ENCODE measurements at regions not wholly inside any gene's neighbourhood (a gene's known extent, or its start where the extent isn't known, plus 50 kb on each side); places are given as distances from the start of the nearest gene placed in this dataset.

DNA sequence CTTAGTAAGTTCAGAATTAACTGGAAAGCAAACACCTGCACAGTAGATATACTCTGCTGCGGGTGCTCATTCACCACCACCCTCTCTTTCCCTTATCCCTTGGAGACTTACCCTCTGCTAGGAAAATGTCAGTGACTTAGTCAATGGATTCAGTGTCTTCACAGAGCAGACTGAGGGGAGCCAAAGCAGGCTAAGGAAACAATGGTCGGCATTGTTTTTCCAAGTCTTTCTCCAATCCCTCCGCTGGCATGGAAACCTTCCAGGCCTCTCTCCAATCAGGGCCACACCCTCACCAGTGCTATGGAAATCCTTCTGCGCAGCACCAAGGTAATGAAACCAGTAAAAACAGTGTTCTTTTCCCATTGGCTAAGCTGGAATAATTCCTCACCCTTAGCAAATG, 531.2 kb downstream of the TFAP2B start:
- Histone ChIP-seq H3K4me1 (no peaks in the 10 kb centered on the region), H3K36me3 (no peaks in the 10 kb centered on the region), H3K4me3 (no peak overlapping the region), H3K4me2 (no peak overlapping the region), H3K9me3 (no peaks in the 10 kb centered on the region), H3K27ac (no peak overlapping the region), H3K27me3 (no peaks in the 10 kb centered on the region), H3K9ac (no peak overlapping the region), H4K20me1 (no peaks in the 10 kb centered on the region)
- TF ChIP-seq Cebpa-rat (IDR thresholded peaks at IDR 0.05), result no peak

DNA sequence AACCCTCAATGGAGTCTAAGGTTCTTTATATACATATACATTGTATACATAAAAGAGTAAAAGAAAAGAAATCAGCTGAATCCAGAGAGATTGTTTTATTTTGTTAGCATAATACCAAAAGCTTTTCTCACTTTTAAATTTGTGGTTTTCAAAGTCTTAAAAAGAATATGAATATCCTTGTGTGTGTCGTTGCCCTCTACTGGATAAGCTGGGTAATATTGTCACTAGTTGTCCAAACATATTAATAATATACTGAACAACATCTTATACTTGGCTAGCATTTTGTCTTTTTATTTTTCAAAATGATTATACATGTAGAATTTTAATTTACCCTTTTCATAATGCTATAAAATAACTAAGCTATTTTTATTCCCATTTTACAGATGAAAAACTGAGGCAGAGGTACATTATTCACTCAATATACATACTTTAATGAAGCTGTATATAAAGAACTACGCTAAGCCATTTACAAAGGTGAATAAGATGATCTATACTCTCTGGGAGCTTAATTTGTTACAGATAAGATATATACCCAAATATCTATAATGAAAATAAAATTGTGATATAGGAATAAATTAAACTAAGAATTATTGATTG, 531.7 kb downstream of the TFAP2B start:
- no peak for TF ChIP-seq Cebpa-rat (IDR thresholded peaks at IDR 0.05)
- no peaks in the 10 kb centered on the region for H3K9me3 ChIP-seq
- H3K4me2 ChIP-seq, result no peak overlapping the region
- H3K4me1 ChIP-seq, result no peaks in the 10 kb centered on the region
- H3K36me3 ChIP-seq, result no peaks in the 10 kb centered on the region
- H3K27me3 ChIP-seq, result no peaks in the 10 kb centered on the region
- no peaks in the 10 kb centered on the region for H4K20me1 ChIP-seq
- no peak overlapping the region for H3K9ac ChIP-seq
- no peak overlapping the region for H3K27ac ChIP-seq
- no peak overlapping the region for H3K4me3 ChIP-seq

DNA sequence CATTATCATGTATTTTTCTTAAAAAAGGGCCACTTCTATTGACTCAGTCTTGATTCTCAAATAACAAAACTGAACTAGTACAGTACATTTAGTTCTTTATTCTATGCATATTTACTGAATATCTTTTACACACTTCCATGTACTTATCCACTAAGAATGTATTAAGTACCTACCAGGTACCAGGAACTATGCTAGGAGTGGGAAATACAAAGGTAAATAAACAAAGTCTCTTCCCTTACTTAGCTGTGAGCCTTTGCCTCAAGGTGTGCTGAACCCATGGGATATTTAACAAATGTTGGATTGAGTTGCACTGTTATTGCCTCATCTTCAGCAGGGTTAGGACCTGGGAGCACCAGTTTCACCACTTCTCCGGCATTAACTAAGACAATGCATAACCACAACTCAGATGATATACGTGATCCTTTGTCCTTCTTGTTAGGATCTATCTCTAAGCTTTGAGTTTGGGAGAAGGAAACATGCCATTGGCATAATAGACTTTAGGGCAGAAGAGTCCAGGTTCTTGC, 533.9 kb downstream of the TFAP2B start:
- H3K27ac ChIP-seq, result no peak overlapping the region
- no peak overlapping the region for H3K9ac ChIP-seq
- H3K4me1 ChIP-seq, result no peaks in the 10 kb centered on the region

DNA sequence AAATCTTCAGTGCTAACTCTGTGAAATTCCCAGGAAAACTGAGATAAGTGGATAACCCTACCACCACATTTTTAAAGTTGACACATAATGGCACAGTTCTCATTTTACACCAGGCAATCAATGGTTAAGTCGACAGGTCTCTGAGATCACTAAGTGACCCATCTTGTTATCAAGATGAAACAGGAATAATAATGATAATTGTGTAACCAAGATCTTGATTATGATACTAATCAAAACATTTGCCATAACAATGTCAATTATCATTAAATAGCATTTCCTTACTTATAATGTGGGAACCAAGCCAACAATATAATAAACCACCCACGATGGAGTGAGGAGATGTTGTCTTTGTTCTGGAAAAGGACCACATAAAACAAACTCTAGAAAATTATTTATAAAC, 541.6 kb downstream of the TFAP2B start:
- no peaks in the 10 kb centered on the region for H4K20me1 ChIP-seq
- H3K4me3 ChIP-seq, result no peak overlapping the region
- H3K4me1 ChIP-seq, result no peaks in the 10 kb centered on the region
- no peak overlapping the region for H3K9ac ChIP-seq
- no peaks in the 10 kb centered on the region for H3K9me3 ChIP-seq
- no peaks in the 10 kb centered on the region for H3K36me3 ChIP-seq
- no peaks in the 10 kb centered on the region for H3K27me3 ChIP-seq
- no peak for TF ChIP-seq Cebpa-rat (IDR thresholded peaks at IDR 0.05)
- H3K27ac ChIP-seq, result no peak overlapping the region
- H3K4me2 ChIP-seq, result no peak overlapping the region

More for the DNA sequence above, 533.9 kb downstream of the TFAP2B start:
- H3K27me3 ChIP-seq, result no peaks in the 10 kb centered on the region
- TF ChIP-seq Cebpa-rat (IDR thresholded peaks at IDR 0.05), result no peak
- no peaks in the 10 kb centered on the region for H3K36me3 ChIP-seq
- H4K20me1 ChIP-seq, result no peaks in the 10 kb centered on the region
- H3K9me3 ChIP-seq, result no peaks in the 10 kb centered on the region
- no peak overlapping the region for H3K4me2 ChIP-seq
- no peak overlapping the region for H3K4me3 ChIP-seq

DNA sequence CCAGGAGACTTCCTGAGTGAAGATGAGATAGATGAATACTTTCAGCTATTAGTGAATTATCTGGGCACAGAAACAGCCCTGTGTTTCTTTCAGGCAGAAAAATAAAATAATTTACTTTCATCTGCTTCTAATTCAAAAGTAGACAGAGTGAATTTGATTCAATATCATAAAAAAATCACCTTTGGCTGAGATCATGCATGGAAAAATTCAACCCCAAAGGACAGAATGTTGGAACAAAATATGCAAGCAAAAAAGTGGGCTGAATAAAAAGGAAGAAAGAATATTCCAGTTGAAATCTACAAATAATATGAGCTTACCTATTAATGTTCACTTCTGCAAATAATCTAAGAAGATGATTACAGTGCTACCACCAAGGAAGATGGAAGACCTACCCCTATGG, 546.9 kb downstream of the TFAP2B start:
- no peak overlapping the region for H3K4me2 ChIP-seq
- H3K9ac ChIP-seq, result no peak overlapping the region
- no peaks in the 10 kb centered on the region for H4K20me1 ChIP-seq
- H3K27ac ChIP-seq, result no peak overlapping the region
- no peaks in the 10 kb centered on the region for H3K27me3 ChIP-seq
- H3K4me1 ChIP-seq, result no peaks in the 10 kb centered on the region
- no peaks in the 10 kb centered on the region for H3K36me3 ChIP-seq
- H3K9me3 ChIP-seq, result no peaks in the 10 kb centered on the region
- TF ChIP-seq Cebpa-rat (IDR thresholded peaks at IDR 0.05), result no peak
- H3K4me3 ChIP-seq, result no peak overlapping the region

DNA sequence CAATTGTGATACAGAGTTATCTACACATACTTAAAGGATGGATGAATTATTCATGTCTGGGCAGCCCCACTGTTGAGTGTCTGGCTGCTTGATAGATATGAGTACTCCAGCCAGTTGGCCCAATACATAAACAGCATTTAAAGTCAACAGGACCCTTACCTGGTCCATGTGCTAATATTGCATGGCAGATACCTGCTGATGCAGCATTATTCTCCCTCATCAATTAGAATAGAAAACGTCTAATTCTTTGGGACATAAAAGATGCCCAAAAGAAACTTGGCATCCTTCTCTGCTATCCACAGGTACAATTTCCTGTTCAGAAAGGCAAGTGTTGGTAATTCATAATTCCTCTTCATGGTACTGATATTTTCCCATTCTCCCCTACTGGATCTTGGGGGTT, 550.8 kb downstream of the TFAP2B start:
- Histone ChIP-seq H3K9ac (no peak overlapping the region), H3K4me3 (no peak overlapping the region), H3K4me2 (no peak overlapping the region), H3K36me3 (no peaks in the 10 kb centered on the region), H4K20me1 (no peaks in the 10 kb centered on the region), H3K27me3 (no peaks in the 10 kb centered on the region), H3K9me3 (no peaks in the 10 kb centered on the region), H3K27ac (no peak overlapping the region), H3K4me1 (no peaks in the 10 kb centered on the region)
- no peak for TF ChIP-seq Cebpa-rat (IDR thresholded peaks at IDR 0.05)

DNA sequence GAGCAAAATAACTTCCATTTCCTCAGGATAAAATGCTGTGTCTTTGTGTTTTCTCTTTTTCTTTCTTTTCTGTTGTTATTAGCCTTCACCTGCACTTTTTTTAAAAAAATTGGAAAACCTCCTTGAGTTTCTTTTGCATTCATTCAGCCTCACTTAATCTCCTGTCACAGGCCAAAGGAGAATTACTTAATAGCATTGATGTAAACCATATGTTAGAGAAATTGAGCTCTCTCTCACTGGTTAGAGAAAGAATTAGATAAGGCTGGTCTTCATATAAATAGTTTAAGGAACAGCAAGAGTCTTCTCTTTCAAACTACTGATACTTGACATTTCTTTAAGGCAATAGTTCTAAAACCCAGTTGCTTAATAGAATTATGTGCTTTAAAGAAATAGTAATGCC, 564.2 kb downstream of the TFAP2B start:
- no peaks in the 10 kb centered on the region for H4K20me1 ChIP-seq
- no peak overlapping the region for H3K4me3 ChIP-seq
- H3K9ac ChIP-seq, result no peak overlapping the region
- H3K27ac ChIP-seq, result no peak overlapping the region
- TF ChIP-seq Cebpa-rat (IDR thresholded peaks at IDR 0.05), result no peak
- H3K9me3 ChIP-seq, result no peaks in the 10 kb centered on the region
- no peak overlapping the region for H3K4me2 ChIP-seq
- H3K27me3 ChIP-seq, result no peaks in the 10 kb centered on the region
- H3K4me1 ChIP-seq, result no peaks in the 10 kb centered on the region
- no peaks in the 10 kb centered on the region for H3K36me3 ChIP-seq

DNA sequence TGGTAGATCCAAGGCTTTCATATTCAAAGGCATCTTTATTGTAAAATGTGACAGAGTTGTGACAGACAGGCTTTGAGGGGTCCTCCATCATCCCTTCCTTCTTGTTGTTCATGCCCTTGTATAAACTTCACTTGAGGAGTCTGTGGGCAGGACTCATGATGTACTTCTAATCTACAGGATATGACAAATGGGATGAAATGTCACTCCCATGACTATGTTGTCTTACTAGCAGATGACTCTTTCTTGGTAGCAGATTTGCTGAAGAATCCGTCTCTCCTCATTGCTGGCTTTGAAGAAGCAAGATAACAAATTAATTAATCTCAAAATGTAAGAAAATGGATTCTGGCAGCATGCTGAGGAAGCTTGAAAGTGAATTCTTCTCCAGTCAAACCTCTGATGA, 566.1 kb downstream of the TFAP2B start:
- Histone ChIP-seq H3K36me3 (no peaks in the 10 kb centered on the region), H3K9me3 (no peaks in the 10 kb centered on the region), H4K20me1 (no peaks in the 10 kb centered on the region), H3K4me2 (no peak overlapping the region), H3K27me3 (no peaks in the 10 kb centered on the region), H3K4me3 (no peak overlapping the region), H3K9ac (no peak overlapping the region), H3K27ac (no peak overlapping the region), H3K4me1 (no peaks in the 10 kb centered on the region)
- no peak for TF ChIP-seq Cebpa-rat (IDR thresholded peaks at IDR 0.05)

DNA sequence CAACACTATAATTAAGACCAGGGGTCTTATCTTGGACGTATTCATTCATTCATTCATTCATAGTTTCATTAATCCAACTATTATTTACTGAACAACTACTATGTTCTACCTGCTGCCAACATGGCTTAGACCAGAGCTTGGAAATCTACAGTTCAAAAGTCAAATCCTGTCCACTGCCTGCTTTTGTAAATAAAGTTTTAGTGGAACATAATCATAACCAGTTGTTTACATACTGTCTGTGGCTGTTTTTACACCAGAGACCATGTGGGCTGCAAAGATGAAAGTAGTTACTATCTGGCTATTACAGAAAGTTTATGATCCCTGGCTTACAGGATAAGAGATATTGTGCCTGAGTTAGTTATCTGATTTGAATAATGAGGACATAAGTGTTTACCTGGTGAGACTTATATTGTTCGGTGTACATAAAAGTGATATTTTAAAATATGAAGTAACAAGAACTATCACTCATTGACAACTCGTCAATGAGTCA, 567.7 kb downstream of the TFAP2B start:
- no peak overlapping the region for H3K9ac ChIP-seq
- no peak overlapping the region for H3K4me2 ChIP-seq
- no peaks in the 10 kb centered on the region for H3K9me3 ChIP-seq
- no peak overlapping the region for H3K4me3 ChIP-seq
- no peaks in the 10 kb centered on the region for H3K4me1 ChIP-seq
- no peaks in the 10 kb centered on the region for H4K20me1 ChIP-seq
- no peak overlapping the region for H3K27ac ChIP-seq
- H3K36me3 ChIP-seq, result no peaks in the 10 kb centered on the region
- H3K27me3 ChIP-seq, result no peaks in the 10 kb centered on the region
- no peak for TF ChIP-seq Cebpa-rat (IDR thresholded peaks at IDR 0.05)

DNA sequence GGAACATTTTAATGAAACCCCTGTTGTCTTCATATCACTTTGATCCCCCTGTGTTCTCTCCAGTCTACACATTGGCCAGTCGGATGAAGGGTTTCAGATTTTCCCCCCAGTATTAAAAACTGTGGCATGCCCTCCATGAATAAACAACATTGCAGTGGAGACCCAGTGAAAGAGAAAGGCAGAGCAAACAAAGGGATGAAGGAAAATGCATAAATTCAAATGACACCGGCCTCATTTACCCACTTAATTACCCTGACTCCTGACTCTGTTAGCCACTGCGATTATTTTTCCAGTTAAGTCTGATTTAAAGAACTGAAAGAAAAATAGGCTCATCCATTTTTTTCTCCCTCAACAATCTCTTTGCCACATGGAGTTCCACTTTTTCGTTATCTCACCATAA, 569.2 kb downstream of the TFAP2B start:
- TF ChIP-seq Cebpa-rat (IDR thresholded peaks at IDR 0.05), result no peak
- no peak overlapping the region for H3K27ac ChIP-seq

DNA sequence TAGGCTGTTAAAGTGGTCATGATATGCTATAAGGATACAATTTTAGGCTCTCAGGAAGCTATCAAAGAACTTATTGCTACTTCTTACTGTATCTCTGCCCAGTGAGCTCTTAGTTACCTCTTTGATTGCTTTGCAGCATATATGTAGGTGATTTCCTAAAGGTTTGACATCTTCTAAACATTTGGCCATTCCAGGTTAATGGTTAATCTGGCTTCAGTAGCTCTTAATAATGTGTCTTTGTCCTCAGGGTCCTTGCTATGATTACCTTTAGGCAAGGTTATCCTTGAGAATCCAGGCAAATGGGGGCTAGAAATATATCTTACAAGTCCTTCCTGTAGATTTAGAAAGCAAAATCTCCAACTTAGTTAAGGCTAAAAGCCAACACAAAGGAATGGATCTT, 575.4 kb downstream of the TFAP2B start:
- Histone ChIP-seq H3K9me3 (no peaks in the 10 kb centered on the region), H4K20me1 (no peaks in the 10 kb centered on the region), H3K4me1 (no peaks in the 10 kb centered on the region), H3K27ac (no peak overlapping the region), H3K27me3 (no peaks in the 10 kb centered on the region), H3K4me3 (no peak overlapping the region), H3K36me3 (no peaks in the 10 kb centered on the region), H3K4me2 (no peak overlapping the region), H3K9ac (no peak overlapping the region)
- TF ChIP-seq Cebpa-rat (IDR thresholded peaks at IDR 0.05), result no peak

More for the DNA sequence above, 569.2 kb downstream of the TFAP2B start:
- no peak overlapping the region for H3K4me3 ChIP-seq
- no peak overlapping the region for H3K9ac ChIP-seq
- no peaks in the 10 kb centered on the region for H3K4me1 ChIP-seq
- no peaks in the 10 kb centered on the region for H3K9me3 ChIP-seq
- no peaks in the 10 kb centered on the region for H4K20me1 ChIP-seq
- no peak overlapping the region for H3K4me2 ChIP-seq
- H3K36me3 ChIP-seq, result no peaks in the 10 kb centered on the region
- H3K27me3 ChIP-seq, result no peaks in the 10 kb centered on the region

Data from BLaER1 (cell line).